H1 (cell line): ENCODE measurements at regions not wholly inside any gene's neighbourhood (a gene's known extent, or its start where the extent isn't known, plus 50 kb on each side); places are given as distances from the start of the nearest gene placed in this dataset.

Experiments used
- CEBPB ChIP-seq: IDR thresholded peaks from 2 replicates; pipeline ENCODE4 v1.6.1; 2012; ENCODE audit warnings: low read depth, low read length
- CHD2 ChIP-seq: IDR thresholded peaks from 2 replicates; pipeline ENCODE4 v1.6.1; 2012; ENCODE audit warnings: low read length, improper control_type of control experiment
- CTBP2 ChIP-seq: IDR thresholded peaks from 2 replicates; pipeline ENCODE4 v1.7.0; 2011; ENCODE audit warnings: borderline replicate concordance, mild to moderate bottlenecking, moderate library complexity, mixed read lengths, low read length; ENCODE audit not compliant: insufficient read depth, insufficient read length
- NANOG ChIP-seq: IDR thresholded peaks from 2 replicates; pipeline ENCODE4 v1.6.1; 2011; ENCODE audit warnings: low read length, low read depth, mild to moderate bottlenecking, inconsistent platforms; ENCODE audit not compliant: insufficient read depth, poor library complexity, severe bottlenecking
- POLR2A ChIP-seq, 2 experiments: IDR thresholded peaks; 1 replicate in 1 of 2; 2 replicates in 1 of 2; pipeline ENCODE4 v1.6.1; 2011; ENCODE audit warnings: low read depth in 2 of 2, low read length in 2 of 2, mild to moderate bottlenecking in 2 of 2; ENCODE audit errors: control extremely low read depth in 1 of 2
- TF ChIP-seq, protein P1 (sequence below), 3 experiments: IDR thresholded peaks; 1 replicate in 2 of 3; 2 replicates in 1 of 3; pipeline versions ENCODE4 v1.5.1 to v1.6.1; 2011; ENCODE audit warnings: low read length in 3 of 3, mild to moderate bottlenecking in 3 of 3, inconsistent platforms in 2 of 3, low read depth in 1 of 3, moderate library complexity in 1 of 3; ENCODE audit not compliant: insufficient read depth in 1 of 3; ENCODE audit errors: control extremely low read depth in 1 of 3

DNA sequence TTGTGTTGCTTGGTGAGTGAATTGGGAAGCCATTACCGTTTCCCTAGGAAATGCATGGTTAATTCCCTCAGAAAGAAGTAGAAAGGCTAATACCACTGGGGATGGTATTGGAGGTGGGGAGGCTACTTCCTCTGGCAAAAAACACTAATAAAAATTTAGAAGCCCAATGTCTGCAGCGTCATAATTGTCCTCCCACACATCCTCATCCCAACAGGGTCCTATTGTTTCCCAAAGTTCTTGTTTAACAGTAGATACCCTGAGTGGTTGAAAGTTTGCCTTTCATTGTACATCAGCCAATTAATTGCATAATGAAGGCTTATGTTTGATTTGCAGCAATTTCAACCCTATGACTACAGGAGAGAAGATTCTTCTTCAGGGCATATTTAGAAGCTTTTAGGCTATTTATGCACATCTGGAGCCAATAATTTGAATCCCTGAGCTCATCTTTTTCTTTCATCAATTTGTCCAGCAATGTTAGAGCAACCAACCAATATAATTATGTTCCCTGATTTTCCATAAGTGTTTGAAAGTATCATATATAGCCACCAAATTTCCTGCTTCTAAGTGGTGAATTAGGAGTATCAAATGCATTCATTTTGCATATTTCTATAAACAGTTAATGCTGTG is 491.0 kb downstream of the SLITRK5 start (continued):
- TF ChIP-seq, protein P1, sequence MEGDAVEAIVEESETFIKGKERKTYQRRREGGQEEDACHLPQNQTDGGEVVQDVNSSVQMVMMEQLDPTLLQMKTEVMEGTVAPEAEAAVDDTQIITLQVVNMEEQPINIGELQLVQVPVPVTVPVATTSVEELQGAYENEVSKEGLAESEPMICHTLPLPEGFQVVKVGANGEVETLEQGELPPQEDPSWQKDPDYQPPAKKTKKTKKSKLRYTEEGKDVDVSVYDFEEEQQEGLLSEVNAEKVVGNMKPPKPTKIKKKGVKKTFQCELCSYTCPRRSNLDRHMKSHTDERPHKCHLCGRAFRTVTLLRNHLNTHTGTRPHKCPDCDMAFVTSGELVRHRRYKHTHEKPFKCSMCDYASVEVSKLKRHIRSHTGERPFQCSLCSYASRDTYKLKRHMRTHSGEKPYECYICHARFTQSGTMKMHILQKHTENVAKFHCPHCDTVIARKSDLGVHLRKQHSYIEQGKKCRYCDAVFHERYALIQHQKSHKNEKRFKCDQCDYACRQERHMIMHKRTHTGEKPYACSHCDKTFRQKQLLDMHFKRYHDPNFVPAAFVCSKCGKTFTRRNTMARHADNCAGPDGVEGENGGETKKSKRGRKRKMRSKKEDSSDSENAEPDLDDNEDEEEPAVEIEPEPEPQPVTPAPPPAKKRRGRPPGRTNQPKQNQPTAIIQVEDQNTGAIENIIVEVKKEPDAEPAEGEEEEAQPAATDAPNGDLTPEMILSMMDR (IDR thresholded peaks at IDR 0.05; ENCODE audit: control extremely low read depth in 1 of 3, insufficient read depth in 1 of 3, low read depth in 1 of 3, low read length in 3 of 3): no peak
- no peak for TF ChIP-seq NANOG
- no peak for TF ChIP-seq CEBPB
- TF ChIP-seq CTBP2: no peak
- TF ChIP-seq CHD2: no peak
- TF ChIP-seq POLR2A (IDR thresholded peaks at IDR 0.05; ENCODE audit: control extremely low read depth in 1 of 2, low read depth in 2 of 2, low read length in 2 of 2): no peak
